ENCODE measurements at regions not wholly inside any gene's neighbourhood (a gene's known extent, or its start where the extent isn't known, plus 50 kb on each side); places are given as distances from the start of the nearest gene placed in this dataset.
"Not testable (repeated sequence)": the region's sequence is repeated elsewhere in the genome, so short reads cannot be mapped to it uniquely, and the experiment has no call there.

- no peak overlapping the region for H3K27ac Mint-ChIP-seq
- no peaks in the 10 kb centered on the region for H3K36me3 Mint-ChIP-seq
- H3K4me1 Mint-ChIP-seq = peaks cover 7% of the 10 kb centered on the region
- H3K9me3 Mint-ChIP-seq = no peaks in the 10 kb centered on the region
- H3K27me3 Mint-ChIP-seq (ENCODE audit: low read depth) = no peaks in the 10 kb centered on the region
- no peak for TF ChIP-seq CTCF (IDR thresholded peaks at IDR 0.05; ENCODE audit: unreplicated experiment)
- no peak for DNase-seq (ENCODE audit: low spot score in 2 of 2, unreplicated experiment in 2 of 2)
- no peak overlapping the region for H3K4me3 Mint-ChIP-seq
Observed at GRCh38 chr10:52387744-52388143, 73.7 kb downstream of the DKK1 start.

GRCh38 chr10:52390388-52390787 lies 76.3 kb downstream of the DKK1 start:
- Mint-ChIP-seq H3K4me1 (peaks cover 6% of the 10 kb centered on the region), H3K36me3 (no peaks in the 10 kb centered on the region), H3K27me3 (ENCODE audit: low read depth) (no peaks in the 10 kb centered on the region), H3K9me3 (peaks cover 7% of the 10 kb centered on the region), H3K4me3 (no peak overlapping the region), H3K27ac (no peak overlapping the region)
- TF ChIP-seq CTCF (IDR thresholded peaks at IDR 0.05; ENCODE audit: unreplicated experiment) = no peak
- no peak for DNase-seq (ENCODE audit: low spot score in 2 of 2, unreplicated experiment in 2 of 2)

- H3K4me1 Mint-ChIP-seq = peaks cover 12% of the 10 kb centered on the region
- peaks cover 7% of the 10 kb centered on the region for H3K9me3 Mint-ChIP-seq
- H3K27ac Mint-ChIP-seq = no peak overlapping the region
- H3K27me3 Mint-ChIP-seq (ENCODE audit: low read depth) = no peaks in the 10 kb centered on the region
- DNase-seq (ENCODE audit: low spot score in 2 of 2, unreplicated experiment in 2 of 2) = no peak
- no peak for TF ChIP-seq CTCF (IDR thresholded peaks at IDR 0.05; ENCODE audit: unreplicated experiment)
- no peak overlapping the region for H3K4me3 Mint-ChIP-seq
- H3K36me3 Mint-ChIP-seq = no peaks in the 10 kb centered on the region
Observed at GRCh38 chr10:52391927-52392602, 78.0 kb downstream of the DKK1 start.

- TF ChIP-seq CTCF (IDR thresholded peaks at IDR 0.05; ENCODE audit: unreplicated experiment) = no peak
- Mint-ChIP-seq H3K9me3 (peaks cover 12% of the 10 kb centered on the region), H3K4me1 (peaks cover 21% of the 10 kb centered on the region), H3K27me3 (ENCODE audit: low read depth) (no peaks in the 10 kb centered on the region), H3K36me3 (no peaks in the 10 kb centered on the region), H3K27ac (no peak overlapping the region), H3K4me3 (no peak overlapping the region)
- no peak for DNase-seq (ENCODE audit: low spot score in 2 of 2, unreplicated experiment in 2 of 2)
Observed at GRCh38 chr10:52394246-52394645, 80.2 kb downstream of the DKK1 start.

GRCh38 chr10:52400562-52400961 lies 86.5 kb downstream of the DKK1 start:
- Mint-ChIP-seq H3K4me1 (peaks cover 16% of the 10 kb centered on the region), H3K4me3 (no peak overlapping the region), H3K27me3 (ENCODE audit: low read depth) (no peaks in the 10 kb centered on the region), H3K9me3 (peaks cover 37% of the 10 kb centered on the region), H3K27ac (no peak overlapping the region), H3K36me3 (peaks cover 3% of the 10 kb centered on the region)
- no peak for TF ChIP-seq CTCF (IDR thresholded peaks at IDR 0.05; ENCODE audit: unreplicated experiment)
- DNase-seq (ENCODE audit: low spot score in 2 of 2, unreplicated experiment in 2 of 2) = no peak

GRCh38 chr10:52403801-52404200 lies 89.7 kb downstream of the DKK1 start:
- H3K27ac Mint-ChIP-seq; H3K36me3 Mint-ChIP-seq; H3K4me1 Mint-ChIP-seq; H3K4me3 Mint-ChIP-seq; DNase-seq (ENCODE audit: low spot score in 2 of 2, unreplicated experiment in 2 of 2); H3K27me3 Mint-ChIP-seq (ENCODE audit: low read depth): not testable (repeated sequence)
- peaks cover 48% of the 10 kb centered on the region for H3K9me3 Mint-ChIP-seq

Measured in mesothelial cell of epicardium (in vitro differentiated cells).